AG04450 (cell line): ENCODE measurements at regions not wholly inside any gene's neighbourhood (a gene's known extent, or its start where the extent isn't known, plus 50 kb on each side); places are given as distances from the start of the nearest gene placed in this dataset.
"Not testable (repeated sequence)": the region's sequence is repeated elsewhere in the genome, so short reads cannot be mapped to it uniquely, and the experiment has no call there.

ENCODE experiments used
- CTCF ChIA-PET: fragments of 300-600, 350-600 bp; formaldehyde crosslinking; extraction: SDS; loops from one replicate; lab custom pipeline; 2022; ENCODE audit warnings: antibody characterized with exemption, inconsistent platforms; lab: Charles Lee
- POLR2A ChIA-PET: fragments of 350-600 bp; formaldehyde crosslinking; extraction: SDS; loops from one replicate; lab custom pipeline; 2021; ENCODE audit warnings: antibody characterized with exemption, inconsistent platforms; lab: Yijun Ruan, JAX
- DNase-seq: peaks from one replicate; pipeline ENCODE4 v3.0.0-alpha.2; 2011; ENCODE audit warnings: low read depth, low spot score
- H3K27ac ChIP-seq: one replicate; pipeline ENCODE4 v1.5.1; 2012; ENCODE audit warnings: low read depth, low read length, control low read depth
- H3K27me3 ChIP-seq: one replicate; pipeline ENCODE4 v1.6.0; 2012; ENCODE audit warnings: low read length; ENCODE audit not compliant: control insufficient read depth, insufficient read depth
- H3K4me3 ChIP-seq: 2 replicates; pipeline ENCODE4 v1.5.1; 2011; ENCODE audit warnings: mild to moderate bottlenecking, low read depth, low read length, control low read depth
- H3K9me3 ChIP-seq: 2 replicates; pipeline ENCODE4 v1.5.1; 2012; ENCODE audit warnings: low read length; ENCODE audit not compliant: control insufficient read depth, insufficient read depth
- TF ChIP-seq, protein P1 (sequence below): IDR thresholded peaks from 2 replicates; pipeline ENCODE4 v1.5.1; 2011; ENCODE audit warnings: low read depth, low read length, control low read depth, inconsistent platforms

DNA sequence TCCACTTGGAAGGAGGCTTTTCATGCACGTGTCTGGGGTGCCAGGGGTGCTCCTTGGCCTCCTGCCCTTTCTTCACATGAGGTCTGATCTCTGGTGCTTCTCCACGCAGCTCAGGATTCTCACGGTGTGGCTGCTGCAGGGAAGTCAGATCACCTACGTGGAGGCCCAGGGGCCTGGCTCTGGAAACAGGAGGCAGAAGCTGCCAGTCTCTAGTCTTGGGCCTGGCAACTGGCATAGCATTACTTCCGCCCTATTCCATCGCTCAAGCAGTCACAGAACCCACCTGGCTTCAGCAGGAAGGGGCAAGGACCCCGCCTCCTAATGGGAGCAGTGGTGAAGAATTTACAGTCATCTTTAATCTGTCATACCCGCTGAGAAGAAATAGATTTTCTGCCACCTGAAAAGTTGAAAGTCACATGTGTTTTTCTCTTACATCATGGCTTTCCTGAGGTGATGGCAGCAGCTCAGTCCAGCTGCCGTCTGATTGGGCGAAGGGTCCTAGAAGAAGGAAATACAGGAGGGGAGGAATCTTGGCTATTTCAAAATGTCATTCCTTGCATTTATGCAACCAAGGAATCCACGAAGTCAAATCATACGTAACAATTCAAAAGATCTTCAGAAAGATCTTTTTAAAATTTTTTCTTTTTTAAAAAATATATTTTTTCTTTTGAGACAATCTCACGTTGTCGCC lies 50.1 kb upstream of the DKK3 start:
- DNase-seq = no peak
- CTCF ChIA-PET = interaction anchor here (1.1 to 1.4 kb wide), 2 partner anchors 127 to 223 kb away, joined by 3 to 4 read pairs; no protein-coding TSS in a partner anchor
- Histone ChIP-seq H3K4me3 (no peak overlapping the region), H3K27ac (no peak overlapping the region), H3K9me3 (peaks cover 5% of the 10 kb centered on the region), H3K27me3 (no peaks in the 10 kb centered on the region)
- TF ChIP-seq, protein P1, sequence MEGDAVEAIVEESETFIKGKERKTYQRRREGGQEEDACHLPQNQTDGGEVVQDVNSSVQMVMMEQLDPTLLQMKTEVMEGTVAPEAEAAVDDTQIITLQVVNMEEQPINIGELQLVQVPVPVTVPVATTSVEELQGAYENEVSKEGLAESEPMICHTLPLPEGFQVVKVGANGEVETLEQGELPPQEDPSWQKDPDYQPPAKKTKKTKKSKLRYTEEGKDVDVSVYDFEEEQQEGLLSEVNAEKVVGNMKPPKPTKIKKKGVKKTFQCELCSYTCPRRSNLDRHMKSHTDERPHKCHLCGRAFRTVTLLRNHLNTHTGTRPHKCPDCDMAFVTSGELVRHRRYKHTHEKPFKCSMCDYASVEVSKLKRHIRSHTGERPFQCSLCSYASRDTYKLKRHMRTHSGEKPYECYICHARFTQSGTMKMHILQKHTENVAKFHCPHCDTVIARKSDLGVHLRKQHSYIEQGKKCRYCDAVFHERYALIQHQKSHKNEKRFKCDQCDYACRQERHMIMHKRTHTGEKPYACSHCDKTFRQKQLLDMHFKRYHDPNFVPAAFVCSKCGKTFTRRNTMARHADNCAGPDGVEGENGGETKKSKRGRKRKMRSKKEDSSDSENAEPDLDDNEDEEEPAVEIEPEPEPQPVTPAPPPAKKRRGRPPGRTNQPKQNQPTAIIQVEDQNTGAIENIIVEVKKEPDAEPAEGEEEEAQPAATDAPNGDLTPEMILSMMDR = no peak
- POLR2A ChIA-PET = no interaction called here

DNA sequence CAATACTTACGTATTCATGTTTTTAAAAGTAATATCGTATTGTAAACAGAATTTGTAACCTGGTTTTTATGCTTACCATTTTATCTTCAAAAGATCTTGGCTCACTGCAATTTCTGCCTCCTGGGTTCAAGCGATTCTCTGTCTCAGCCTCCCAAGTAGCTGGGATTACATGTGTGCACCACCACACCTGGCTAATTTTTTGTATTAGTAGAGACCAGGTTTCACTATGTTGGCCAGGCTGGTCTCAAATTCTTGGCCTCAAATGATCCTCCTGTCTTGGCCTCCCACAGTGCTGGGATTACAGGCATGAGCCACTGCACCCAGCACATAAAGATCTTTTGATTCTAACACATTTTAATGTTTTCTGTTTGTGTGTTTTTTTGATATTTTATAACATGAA lies 50.7 kb upstream of the DKK3 start:
- H3K9me3 ChIP-seq, H3K4me3 ChIP-seq, H3K27ac ChIP-seq, POLR2A ChIA-PET, H3K27me3 ChIP-seq, DNase-seq: not testable (repeated sequence)
- CTCF ChIA-PET = interaction anchor here (1.0 to 2.0 kb wide), 4 partner anchors 176 to 229 kb away, joined by 3 to 4 read pairs (median 3); no protein-coding TSS in a partner anchor

DNA sequence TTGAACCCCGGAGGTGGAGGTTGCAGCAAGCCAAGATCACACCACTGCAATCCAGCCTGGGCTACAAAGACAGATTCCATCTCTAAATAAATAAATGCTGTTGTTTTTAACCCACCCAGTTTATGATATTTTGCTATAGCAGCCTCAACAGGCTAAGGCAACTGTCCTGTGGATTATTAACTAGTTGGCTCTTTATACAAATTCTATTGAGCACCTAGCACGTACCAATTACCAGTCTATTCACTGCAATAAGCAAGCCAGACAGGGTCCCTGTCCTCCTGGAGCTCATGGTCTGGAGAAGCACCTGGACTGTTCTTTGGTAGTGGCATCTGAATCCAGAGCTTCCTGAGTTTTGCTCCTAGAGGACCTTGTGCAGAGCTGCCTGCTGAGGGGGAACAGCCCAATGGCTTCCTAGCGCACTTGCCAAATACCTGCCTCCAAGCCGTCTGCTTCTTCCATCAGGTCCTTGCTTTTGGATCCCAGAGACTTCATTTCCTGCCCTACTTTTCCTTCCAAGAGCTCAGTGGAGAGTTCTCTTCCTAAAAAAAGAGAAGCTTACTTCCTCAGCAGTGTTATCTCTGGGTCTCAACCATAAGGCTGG lies 49.9 kb upstream of the MICAL2 start:
- H3K4me3 ChIP-seq = no peak overlapping the region
- H3K27ac ChIP-seq = no peak overlapping the region
- DNase-seq = no peak
- H3K9me3 ChIP-seq = peaks cover 5% of the 10 kb centered on the region
- TF ChIP-seq, protein P1 = no peak
- H3K27me3 ChIP-seq = no peaks in the 10 kb centered on the region
- POLR2A ChIA-PET = no interaction called here
- CTCF ChIA-PET = interaction anchor here (1.0 to 2.0 kb wide), 4 partner anchors 13 to 222 kb away, joined by 3 to 4 read pairs (median 4); no protein-coding TSS in a partner anchor
